ENCODE measurements at regions not wholly inside any gene's neighbourhood (a gene's known extent, or its start where the extent isn't known, plus 50 kb on each side); places are given as distances from the start of the nearest gene placed in this dataset.

DNA sequence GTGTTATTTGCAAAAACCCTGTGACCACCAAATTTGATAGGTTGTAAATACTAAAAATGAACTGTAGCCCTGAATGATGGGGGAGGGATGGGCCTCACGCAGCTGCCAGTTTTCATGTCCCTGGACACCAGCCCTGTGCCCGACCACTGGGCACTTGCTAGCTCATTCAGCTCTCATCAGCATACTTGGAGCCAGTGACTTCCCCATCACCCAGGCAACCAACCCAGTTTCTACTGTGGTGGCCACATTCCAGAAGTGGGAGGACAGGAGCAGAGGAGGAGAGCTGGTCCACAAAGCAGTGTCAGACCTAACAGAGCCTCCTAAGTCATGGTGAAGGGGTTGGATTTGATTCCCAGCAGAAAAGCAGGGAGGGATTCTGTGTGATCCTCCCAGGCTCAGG is 128.2 kb downstream of the CPEB2 start:
- H3K9me3 Mint-ChIP-seq: no peaks in the 10 kb centered on the region
- no peak for DNase-seq
- TF ChIP-seq, protein P1, sequence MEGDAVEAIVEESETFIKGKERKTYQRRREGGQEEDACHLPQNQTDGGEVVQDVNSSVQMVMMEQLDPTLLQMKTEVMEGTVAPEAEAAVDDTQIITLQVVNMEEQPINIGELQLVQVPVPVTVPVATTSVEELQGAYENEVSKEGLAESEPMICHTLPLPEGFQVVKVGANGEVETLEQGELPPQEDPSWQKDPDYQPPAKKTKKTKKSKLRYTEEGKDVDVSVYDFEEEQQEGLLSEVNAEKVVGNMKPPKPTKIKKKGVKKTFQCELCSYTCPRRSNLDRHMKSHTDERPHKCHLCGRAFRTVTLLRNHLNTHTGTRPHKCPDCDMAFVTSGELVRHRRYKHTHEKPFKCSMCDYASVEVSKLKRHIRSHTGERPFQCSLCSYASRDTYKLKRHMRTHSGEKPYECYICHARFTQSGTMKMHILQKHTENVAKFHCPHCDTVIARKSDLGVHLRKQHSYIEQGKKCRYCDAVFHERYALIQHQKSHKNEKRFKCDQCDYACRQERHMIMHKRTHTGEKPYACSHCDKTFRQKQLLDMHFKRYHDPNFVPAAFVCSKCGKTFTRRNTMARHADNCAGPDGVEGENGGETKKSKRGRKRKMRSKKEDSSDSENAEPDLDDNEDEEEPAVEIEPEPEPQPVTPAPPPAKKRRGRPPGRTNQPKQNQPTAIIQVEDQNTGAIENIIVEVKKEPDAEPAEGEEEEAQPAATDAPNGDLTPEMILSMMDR (IDR thresholded peaks at IDR 0.05): no peak
- H3K4me3 Mint-ChIP-seq: no peak overlapping the region
- H3K36me3 Mint-ChIP-seq (ENCODE audit: low read depth): no peaks in the 10 kb centered on the region
- no peak overlapping the region for H3K27ac Mint-ChIP-seq
- no peaks in the 10 kb centered on the region for H3K4me1 Mint-ChIP-seq (ENCODE audit: low read depth)
- peaks cover 12% of the 10 kb centered on the region for H3K27me3 Mint-ChIP-seq (ENCODE audit: insufficient read depth)

DNA sequence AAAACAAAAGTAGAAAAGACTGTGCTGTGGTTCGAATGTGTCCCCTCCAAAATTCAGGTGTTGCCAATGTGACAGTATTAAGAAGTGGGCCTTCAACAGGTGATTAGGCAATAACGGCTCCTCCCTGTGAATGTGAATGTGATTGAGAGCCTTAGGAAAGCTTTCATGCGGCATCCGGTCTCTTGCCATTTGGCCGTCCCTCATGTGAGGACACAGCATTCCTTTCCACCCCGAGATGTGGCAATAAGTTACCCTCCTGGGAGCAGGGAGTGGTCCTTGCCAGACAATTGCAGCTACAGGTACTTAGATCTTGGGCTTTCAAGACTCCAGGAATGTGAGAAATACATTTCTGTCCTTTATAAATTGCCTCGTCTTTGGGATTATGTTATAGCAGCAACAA is 129.3 kb downstream of the CPEB2 start:
- H3K9me3 Mint-ChIP-seq: peaks cover 4% of the 10 kb centered on the region; the same call in 1 of the 2 replicates
- H3K36me3 Mint-ChIP-seq (ENCODE audit: low read depth): peaks cover 3% of the 10 kb centered on the region; the same call in 1 of the 2 replicates
- no peak for DNase-seq
- H3K27me3 Mint-ChIP-seq (ENCODE audit: insufficient read depth): peaks cover 12% of the 10 kb centered on the region
- no peak overlapping the region for H3K4me3 Mint-ChIP-seq
- TF ChIP-seq, protein P1 (IDR thresholded peaks at IDR 0.05): no peak
- H3K27ac Mint-ChIP-seq: no peak overlapping the region
- no peaks in the 10 kb centered on the region for H3K4me1 Mint-ChIP-seq (ENCODE audit: low read depth)

DNA sequence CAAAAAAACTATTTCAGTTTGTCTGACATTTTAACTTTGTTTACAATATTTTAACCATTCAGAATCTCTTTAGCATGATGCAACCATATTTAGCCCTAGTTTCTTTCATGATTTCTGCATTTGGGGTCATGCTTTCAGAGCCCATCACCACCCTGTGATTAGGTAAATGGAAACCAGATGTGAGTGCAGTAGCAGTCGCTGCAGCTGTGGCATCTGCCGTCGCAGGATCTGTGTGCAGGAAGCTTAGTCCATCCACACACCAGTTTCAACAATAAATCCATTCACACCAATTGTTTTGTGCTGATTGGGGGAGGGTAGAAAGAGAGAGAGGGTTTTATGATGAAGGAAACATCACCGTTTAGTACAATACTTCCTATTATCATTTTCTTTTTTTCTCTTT is 130.5 kb downstream of the CPEB2 start:
- Mint-ChIP-seq H3K36me3 (ENCODE audit: low read depth) (peaks cover 6% of the 10 kb centered on the region; the same call in 1 of the 2 replicates), H3K27me3 (ENCODE audit: insufficient read depth) (peaks cover 11% of the 10 kb centered on the region), H3K27ac (no peak overlapping the region; the same call in 1 of the 2 replicates), H3K9me3 (peaks cover 8% of the 10 kb centered on the region; the same call in 1 of the 2 replicates), H3K4me3 (no peak overlapping the region), H3K4me1 (ENCODE audit: low read depth) (no peaks in the 10 kb centered on the region)
- TF ChIP-seq, protein P1 (IDR thresholded peaks at IDR 0.05): no peak
- DNase-seq: no peak

DNA sequence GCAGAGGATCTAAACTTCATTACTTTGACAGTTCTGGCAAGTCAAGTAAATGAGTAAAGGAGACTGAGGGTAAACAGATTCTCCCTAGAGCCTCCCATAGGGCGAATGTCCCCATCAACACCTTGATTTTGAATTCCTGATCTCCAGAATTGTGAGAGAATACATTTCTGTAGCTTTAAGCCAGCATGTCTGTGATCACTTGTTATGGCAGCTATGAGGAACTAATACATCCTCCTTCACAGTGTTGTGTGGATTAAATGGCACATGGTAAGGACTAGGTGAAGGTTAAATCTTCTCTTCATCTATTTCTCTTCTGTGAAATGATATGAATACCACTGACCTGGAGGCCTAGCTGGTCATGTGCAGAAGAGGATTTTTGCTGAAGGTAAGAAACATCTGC is 137.3 kb downstream of the CPEB2 start:
- TF ChIP-seq, protein P1 (IDR thresholded peaks at IDR 0.05): no peak
- no peak for DNase-seq
- Mint-ChIP-seq H3K27me3 (ENCODE audit: insufficient read depth) (peaks cover 8% of the 10 kb centered on the region), H3K27ac (no peak overlapping the region), H3K4me1 (ENCODE audit: low read depth) (peaks cover 6% of the 10 kb centered on the region; the same call in 1 of the 2 replicates), H3K9me3 (peaks cover 8% of the 10 kb centered on the region; the same call in 1 of the 2 replicates), H3K36me3 (ENCODE audit: low read depth) (peaks cover 6% of the 10 kb centered on the region; the same call in 1 of the 2 replicates), H3K4me3 (no peak overlapping the region)

DNA sequence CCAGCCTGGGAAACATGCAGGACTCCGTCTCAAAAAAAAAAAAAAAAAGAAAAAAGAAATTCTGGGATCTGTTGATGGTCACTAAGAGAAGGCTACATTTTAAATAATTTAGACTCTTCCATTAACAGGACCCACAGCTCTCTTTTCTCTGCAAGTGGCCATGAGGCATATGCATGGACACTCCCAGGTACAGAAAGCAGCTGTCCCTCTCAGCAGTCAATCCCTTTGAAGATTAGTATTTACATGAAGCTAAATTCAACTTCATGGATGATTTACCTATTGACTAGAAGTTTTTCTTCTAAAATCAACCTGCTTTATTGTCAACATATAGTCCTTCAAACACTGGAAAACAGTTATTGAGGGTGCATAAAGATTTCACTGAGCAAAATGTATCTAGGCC is 139.9 kb downstream of the CPEB2 start:
- no peak overlapping the region for H3K4me3 Mint-ChIP-seq
- no peaks in the 10 kb centered on the region for H3K36me3 Mint-ChIP-seq (ENCODE audit: low read depth)
- no peaks in the 10 kb centered on the region for H3K9me3 Mint-ChIP-seq
- H3K27ac Mint-ChIP-seq: no peak overlapping the region
- H3K4me1 Mint-ChIP-seq (ENCODE audit: low read depth): peaks cover 7% of the 10 kb centered on the region; the same call in 1 of the 2 replicates
- DNase-seq: no peak
- H3K27me3 Mint-ChIP-seq (ENCODE audit: insufficient read depth): peaks cover 3% of the 10 kb centered on the region
- TF ChIP-seq, protein P1 (IDR thresholded peaks at IDR 0.05): no peak

DNA sequence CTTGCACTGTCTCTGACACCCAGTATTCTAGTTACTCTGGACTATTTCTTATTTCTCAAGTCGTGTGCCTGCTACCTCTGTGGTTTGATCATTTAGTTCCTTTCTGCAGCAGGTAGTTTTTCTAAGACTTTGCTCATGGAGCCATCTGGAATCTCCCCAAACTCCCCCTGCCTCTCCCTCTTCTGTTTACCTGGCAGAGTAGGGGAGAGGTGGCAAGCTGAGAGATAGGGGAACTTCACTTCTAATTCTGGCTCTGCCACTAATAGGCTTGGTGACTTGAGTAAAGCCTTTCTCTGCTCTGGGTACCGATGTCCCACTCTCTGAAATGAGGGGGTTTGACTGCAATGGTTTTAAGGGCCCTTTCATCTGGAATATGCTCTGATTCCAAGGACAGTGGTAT is 141.3 kb downstream of the CPEB2 start:
- H3K27ac Mint-ChIP-seq: no peak overlapping the region
- H3K4me3 Mint-ChIP-seq: no peak overlapping the region
- H3K4me1 Mint-ChIP-seq (ENCODE audit: low read depth): peaks cover 12% of the 10 kb centered on the region
- DNase-seq: no peak
- TF ChIP-seq, protein P1 (IDR thresholded peaks at IDR 0.05): no peak
- H3K36me3 Mint-ChIP-seq (ENCODE audit: low read depth): no peaks in the 10 kb centered on the region
- peaks cover 6% of the 10 kb centered on the region for H3K27me3 Mint-ChIP-seq (ENCODE audit: insufficient read depth)
- no peaks in the 10 kb centered on the region for H3K9me3 Mint-ChIP-seq

Measured in HFFc6 (cell line).